Stimulated activated CD8-positive, alpha-beta memory T cell treated with anti-CD3 and anti-CD28 coated beads, Interleukin-12 subunit alpha, Interleukin-12 subunit beta, amount 100 ng/mL, for 24 hours (primary cell): ENCODE measurements at regions not wholly inside any gene's neighbourhood (a gene's known extent, or its start where the extent isn't known, plus 50 kb on each side); places are given as distances from the start of the nearest gene placed in this dataset.
"Not testable (repeated sequence)": the region's sequence is repeated elsewhere in the genome, so short reads cannot be mapped to it uniquely, and the experiment has no call there.

Experiments used
- DNase-seq: peaks from one replicate; pipeline ENCODE4 v3.0.0-alpha.2; 2020; ENCODE audit errors: extremely low read depth

- DNase-seq: no peak
These were observed 362.6 kb downstream of the TMEM121 start for GRCh38 chr14:105888784-105889665.

- no peak for DNase-seq
These were observed 363.5 kb downstream of the TMEM121 start for GRCh38 chr14:105889666-105890473.

GRCh38 chr14:105890474-105891220 is 364.3 kb downstream of the TMEM121 start:
- no peak for DNase-seq

- DNase-seq: no peak
These were observed 364.8 kb downstream of the TMEM121 start for GRCh38 chr14:105891221-105891602.

GRCh38 chr14:105891631-105892452 is 365.5 kb downstream of the TMEM121 start:
- no peak for DNase-seq

GRCh38 chr14:105892453-105893441 is 366.4 kb downstream of the TMEM121 start:
- not testable (repeated sequence) for DNase-seq

- DNase-seq: not testable (repeated sequence)
These were observed 367.3 kb downstream of the TMEM121 start for GRCh38 chr14:105893686-105894085.

GRCh38 chr14:105894125-105894977 is 368.0 kb downstream of the TMEM121 start:
- DNase-seq: no peak

GRCh38 chr14:105894978-105895881 is 368.8 kb downstream of the TMEM121 start:
- DNase-seq: no peak

GRCh38 chr14:105896206-105896605 is 369.8 kb downstream of the TMEM121 start:
- DNase-seq: not testable (repeated sequence)

GRCh38 chr14:105896961-105897724 is 370.8 kb downstream of the TMEM121 start:
- not testable (repeated sequence) for DNase-seq

- DNase-seq: no peak
These were observed 371.3 kb downstream of the TMEM121 start for GRCh38 chr14:105897725-105898113.

GRCh38 chr14:105898482-105899010 is 372.2 kb downstream of the TMEM121 start:
- DNase-seq: no peak

- no peak for DNase-seq
These were observed 372.8 kb downstream of the TMEM121 start for GRCh38 chr14:105899071-105899641.

- no peak for DNase-seq
These were observed 373.4 kb downstream of the TMEM121 start for GRCh38 chr14:105899657-105900397.
